RWPE2 (cell line): ENCODE measurements at regions not wholly inside any gene's neighbourhood (a gene's known extent, or its start where the extent isn't known, plus 50 kb on each side); places are given as distances from the start of the nearest gene placed in this dataset.

Experiments used
- ATAC-seq: fragments of 200-7000 bp; cut with Tn5 transposase; 3 replicates; pipeline ENCODE4 v1.9.1; 2021; ENCODE audit warnings: low read depth
- DNase-seq: peaks from one replicate; pipeline ENCODE4 v3.0.0-alpha.2; 2020; ENCODE audit warnings: low spot score
- H3K27ac ChIP-seq: fragments of 450-650 bp; 2 replicates; pipeline ENCODE4 v1.5.1; 2017; ENCODE audit warnings: mild to moderate bottlenecking; ENCODE audit not compliant: poor library complexity, severe bottlenecking
- H3K27me3 ChIP-seq: fragments of 250-450 bp; sonication (Bioruptor Pico); 2 replicates; pipeline ENCODE4 v1.5.1; 2021; ENCODE audit warnings: mild to moderate bottlenecking, moderate library complexity; ENCODE audit not compliant: insufficient read depth, poor library complexity, severe bottlenecking
- H3K36me3 ChIP-seq: fragments of 250-450 bp; sonication (Bioruptor Pico); 2 replicates; pipeline ENCODE4 v1.5.1; 2020; ENCODE audit warnings: low read depth, mild to moderate bottlenecking, moderate library complexity
- H3K4me1 ChIP-seq: fragments of 250-450 bp; sonication (Bioruptor Pico); 2 replicates; pipeline ENCODE4 v1.5.1; 2021; ENCODE audit warnings: mild to moderate bottlenecking, moderate library complexity; ENCODE audit not compliant: insufficient read depth, poor library complexity, severe bottlenecking
- H3K4me3 ChIP-seq: fragments of 250-450 bp; sonication (Bioruptor Pico); 2 replicates; pipeline ENCODE4 v1.5.1; 2021; ENCODE audit warnings: mild to moderate bottlenecking, moderate library complexity; ENCODE audit not compliant: severe bottlenecking
- H3K9me3 ChIP-seq: fragments of 250-450 bp; sonication (Bioruptor Pico); 2 replicates; pipeline ENCODE4 v1.5.1; 2021; ENCODE audit warnings: mild to moderate bottlenecking, moderate library complexity; ENCODE audit not compliant: severe bottlenecking
- TF ChIP-seq, protein P1 (sequence below): fragments of 450-650 bp; IDR thresholded peaks from one replicate; pipeline ENCODE4 v1.5.1; 2017; ENCODE audit warnings: mild to moderate bottlenecking, moderate library complexity; ENCODE audit not compliant: poor library complexity, severe bottlenecking

DNA sequence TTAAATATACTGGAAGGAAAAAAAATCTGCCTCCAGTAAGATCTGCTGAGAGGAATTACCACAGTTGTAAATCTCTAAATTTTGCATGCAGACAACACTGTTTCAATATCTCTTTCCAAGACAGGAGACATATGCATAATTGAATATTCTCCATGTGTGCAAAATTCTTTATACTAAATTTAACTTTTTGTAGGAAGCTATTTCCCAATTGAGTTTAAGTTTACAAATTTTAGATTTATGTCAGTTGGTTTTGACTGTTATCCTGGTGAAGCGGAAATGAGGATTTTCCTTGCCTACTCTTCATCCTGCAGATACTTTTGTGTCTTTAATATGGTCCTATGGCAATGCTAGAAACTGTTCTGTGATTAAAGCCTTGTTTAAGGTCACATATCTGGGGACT, 1352.9 kb downstream of the FSTL5 start:
- Histone ChIP-seq H3K27ac (no peak overlapping the region), H3K27me3 (no peaks in the 10 kb centered on the region), H3K9me3 (no peaks in the 10 kb centered on the region), H3K36me3 (no peaks in the 10 kb centered on the region), H3K4me1 (no peaks in the 10 kb centered on the region), H3K4me3 (no peak overlapping the region)
- ATAC-seq (no peak), DNase-seq (no peak)
- TF ChIP-seq, protein P1, sequence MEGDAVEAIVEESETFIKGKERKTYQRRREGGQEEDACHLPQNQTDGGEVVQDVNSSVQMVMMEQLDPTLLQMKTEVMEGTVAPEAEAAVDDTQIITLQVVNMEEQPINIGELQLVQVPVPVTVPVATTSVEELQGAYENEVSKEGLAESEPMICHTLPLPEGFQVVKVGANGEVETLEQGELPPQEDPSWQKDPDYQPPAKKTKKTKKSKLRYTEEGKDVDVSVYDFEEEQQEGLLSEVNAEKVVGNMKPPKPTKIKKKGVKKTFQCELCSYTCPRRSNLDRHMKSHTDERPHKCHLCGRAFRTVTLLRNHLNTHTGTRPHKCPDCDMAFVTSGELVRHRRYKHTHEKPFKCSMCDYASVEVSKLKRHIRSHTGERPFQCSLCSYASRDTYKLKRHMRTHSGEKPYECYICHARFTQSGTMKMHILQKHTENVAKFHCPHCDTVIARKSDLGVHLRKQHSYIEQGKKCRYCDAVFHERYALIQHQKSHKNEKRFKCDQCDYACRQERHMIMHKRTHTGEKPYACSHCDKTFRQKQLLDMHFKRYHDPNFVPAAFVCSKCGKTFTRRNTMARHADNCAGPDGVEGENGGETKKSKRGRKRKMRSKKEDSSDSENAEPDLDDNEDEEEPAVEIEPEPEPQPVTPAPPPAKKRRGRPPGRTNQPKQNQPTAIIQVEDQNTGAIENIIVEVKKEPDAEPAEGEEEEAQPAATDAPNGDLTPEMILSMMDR = no peak

DNA sequence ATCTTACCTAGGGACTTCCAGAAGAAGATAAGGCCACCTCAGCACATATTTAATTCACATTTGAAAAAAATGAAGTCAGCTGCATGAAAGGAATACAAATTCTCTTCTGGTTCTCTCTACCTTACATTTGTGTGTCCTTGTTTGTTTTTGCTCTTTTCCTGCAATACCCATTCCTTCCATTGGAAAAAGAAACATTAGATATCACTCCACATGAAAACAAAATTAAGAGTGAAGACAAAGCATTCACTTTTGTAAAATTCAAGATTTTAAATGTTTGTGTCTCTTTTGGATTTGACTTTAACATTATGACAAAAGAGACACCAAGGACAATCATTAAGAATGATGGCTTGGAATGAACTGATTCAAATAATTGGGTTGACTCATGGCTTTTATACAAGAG, 1351.8 kb downstream of the FSTL5 start:
- Histone ChIP-seq H3K27me3 (no peaks in the 10 kb centered on the region), H3K27ac (no peak overlapping the region), H3K4me1 (no peaks in the 10 kb centered on the region), H3K9me3 (no peaks in the 10 kb centered on the region), H3K36me3 (no peaks in the 10 kb centered on the region), H3K4me3 (no peak overlapping the region)
- DNase-seq (no peak), ATAC-seq (no peak)
- TF ChIP-seq, protein P1 = no peak

DNA sequence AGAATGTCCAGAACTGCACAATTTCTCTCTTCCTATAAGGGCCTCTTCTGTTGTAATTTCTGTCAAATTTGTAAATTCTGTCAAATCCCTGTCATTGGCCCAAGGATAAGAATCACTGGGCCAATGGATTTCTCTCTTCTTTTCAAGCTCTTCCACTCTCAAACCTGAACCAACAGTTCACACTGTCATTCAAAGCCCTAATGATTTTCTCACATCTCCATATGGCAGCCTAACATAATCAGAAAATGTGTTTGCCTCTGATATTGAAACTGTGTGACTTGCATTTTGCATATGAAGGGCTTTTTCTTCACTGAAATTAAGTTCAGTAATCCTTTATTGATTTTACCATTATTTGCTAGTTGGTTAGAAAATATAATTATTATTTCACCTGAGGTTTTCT, 1349.1 kb downstream of the FSTL5 start:
- no peak overlapping the region for H3K4me3 ChIP-seq
- no peak overlapping the region for H3K27ac ChIP-seq
- TF ChIP-seq, protein P1 = no peak
- no peaks in the 10 kb centered on the region for H3K36me3 ChIP-seq
- no peaks in the 10 kb centered on the region for H3K4me1 ChIP-seq
- H3K27me3 ChIP-seq = no peaks in the 10 kb centered on the region
- no peaks in the 10 kb centered on the region for H3K9me3 ChIP-seq
- no peak for ATAC-seq
- DNase-seq = no peak

DNA sequence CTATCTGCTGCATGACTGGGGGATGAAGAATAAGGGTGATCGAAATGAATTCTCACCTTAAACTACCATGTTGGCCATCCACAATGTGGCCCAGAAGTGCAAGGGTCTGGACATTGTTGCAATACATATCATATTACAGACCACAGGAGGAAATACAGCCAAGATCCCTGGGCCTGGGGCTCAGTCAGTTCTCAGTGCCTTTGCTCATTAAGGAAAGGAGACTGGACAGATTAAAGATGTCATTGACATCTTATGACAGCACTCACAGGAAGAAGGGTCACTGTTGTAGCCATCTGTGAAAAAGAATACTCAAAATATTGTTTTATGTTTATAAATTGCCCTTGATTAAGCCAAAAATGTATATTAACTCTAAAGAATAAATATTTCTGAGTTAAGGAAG, 1345.2 kb downstream of the FSTL5 start:
- H3K36me3 ChIP-seq = no peaks in the 10 kb centered on the region
- no peak overlapping the region for H3K4me3 ChIP-seq
- no peak overlapping the region for H3K27ac ChIP-seq
- H3K4me1 ChIP-seq = no peaks in the 10 kb centered on the region
- H3K27me3 ChIP-seq = no peaks in the 10 kb centered on the region
- H3K9me3 ChIP-seq = no peaks in the 10 kb centered on the region
- no peak for ATAC-seq
- no peak for DNase-seq
- TF ChIP-seq, protein P1 = no peak

DNA sequence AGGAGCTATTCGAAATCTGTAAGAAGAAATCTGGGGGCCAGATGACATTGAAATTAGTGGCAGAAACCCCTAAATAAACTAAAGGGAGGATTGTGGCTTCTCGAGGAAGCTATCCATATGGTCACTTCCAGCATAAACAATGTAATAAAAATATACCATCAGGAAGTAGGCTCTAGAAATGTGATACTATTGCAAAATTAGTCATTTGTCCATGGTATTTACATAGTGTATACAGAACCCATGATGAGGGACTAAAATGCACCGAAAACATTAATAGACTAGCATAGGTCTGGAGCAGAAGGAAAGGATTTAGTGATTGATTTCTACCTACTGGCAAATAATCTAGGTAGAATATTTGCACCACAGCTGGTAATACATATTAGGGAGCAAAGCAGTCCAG, 1344.0 kb downstream of the FSTL5 start:
- ATAC-seq = no peak
- DNase-seq = no peak
- TF ChIP-seq, protein P1 = no peak

More for the DNA sequence above, 1344.0 kb downstream of the FSTL5 start:
- Histone ChIP-seq H3K27me3 (no peaks in the 10 kb centered on the region), H3K4me1 (no peaks in the 10 kb centered on the region), H3K4me3 (no peak overlapping the region), H3K9me3 (no peaks in the 10 kb centered on the region), H3K36me3 (no peaks in the 10 kb centered on the region), H3K27ac (no peak overlapping the region)
